H9 (cell line): ENCODE measurements at regions not wholly inside any gene's neighbourhood (a gene's known extent, or its start where the extent isn't known, plus 50 kb on each side); places are given as distances from the start of the nearest gene placed in this dataset.

ENCODE experiments used
- DNase-seq: peaks from one replicate; pipeline ENCODE4 v3.0.0-alpha.2; 2017
- H2AFZ ChIP-seq: one replicate; pipeline ENCODE4 v1.6.1; 2013; ENCODE audit warnings: mild to moderate bottlenecking, low read length, control low read depth, moderate library complexity
- H2AK5ac ChIP-seq: 2 replicates; pipeline ENCODE4 v1.6.1; 2013; ENCODE audit warnings: low read length, control low read depth, mixed read lengths; ENCODE audit not compliant: insufficient read length
- H2BK120ac ChIP-seq: one replicate; pipeline ENCODE4 v1.6.1; 2013; ENCODE audit warnings: low read depth, mild to moderate bottlenecking, low read length, control low read depth, inconsistent platforms; ENCODE audit not compliant: poor library complexity, severe bottlenecking
- H2BK12ac ChIP-seq: 2 replicates; pipeline ENCODE4 v1.6.1; 2013; ENCODE audit warnings: low read length, control low read depth, mixed read lengths, low read depth; ENCODE audit not compliant: insufficient read length
- H2BK15ac ChIP-seq: 2 replicates; pipeline ENCODE4 v1.6.1; 2013; ENCODE audit warnings: low read depth, low read length, control low read depth
- H2BK20ac ChIP-seq: one replicate; pipeline ENCODE4 v1.6.1; 2013; ENCODE audit warnings: low read depth, mild to moderate bottlenecking, low read length, control low read depth, inconsistent platforms; ENCODE audit not compliant: poor library complexity, severe bottlenecking
- H2BK5ac ChIP-seq: 2 replicates; pipeline ENCODE4 v1.6.1; 2013; ENCODE audit warnings: low read length, control low read depth, mixed read lengths; ENCODE audit not compliant: insufficient read length
- H3K14ac ChIP-seq: 2 replicates; pipeline ENCODE4 v1.6.1; 2013; ENCODE audit warnings: low read length, control low read depth; ENCODE audit not compliant: insufficient read depth
- H3K18ac ChIP-seq: 2 replicates; pipeline ENCODE4 v1.6.1; 2013; ENCODE audit warnings: low read depth, mild to moderate bottlenecking, mixed read lengths, low read length, control low read depth; ENCODE audit not compliant: insufficient read length
- H3K23ac ChIP-seq: 2 replicates; pipeline ENCODE4 v1.6.1; 2013; ENCODE audit warnings: low read length, control low read depth, mixed read lengths, low read depth; ENCODE audit not compliant: insufficient read length
- H3K23me2 ChIP-seq: 2 replicates; pipeline ENCODE4 v1.6.1; 2013; ENCODE audit warnings: low read depth, mild to moderate bottlenecking, mixed read lengths, low read length, control low read depth; ENCODE audit not compliant: insufficient read length, poor library complexity, severe bottlenecking
- H3K27ac ChIP-seq: 2 replicates; pipeline ENCODE4 v1.5.1; 2013; ENCODE audit warnings: low read length, control low read depth, mixed read lengths, low read depth; ENCODE audit not compliant: insufficient read length
- H3K27me3 ChIP-seq: 2 replicates; pipeline ENCODE4 v1.6.1; 2013; ENCODE audit warnings: low read length, control low read depth, inconsistent platforms; ENCODE audit not compliant: insufficient read depth
- H3K4ac ChIP-seq: 2 replicates; pipeline ENCODE4 v1.6.1; 2013; ENCODE audit warnings: low read depth, mild to moderate bottlenecking, control low read depth, inconsistent platforms, low read length, moderate library complexity
- H3K4me1 ChIP-seq: 2 replicates; pipeline ENCODE4 v1.6.1; 2013; ENCODE audit warnings: low read length, control low read depth, inconsistent platforms; ENCODE audit not compliant: insufficient read depth
- H3K4me2 ChIP-seq: 2 replicates; pipeline ENCODE4 v1.6.1; 2013; ENCODE audit warnings: low read length, control low read depth, mixed read lengths; ENCODE audit not compliant: insufficient read length, insufficient read depth
- H3K56ac ChIP-seq: 2 replicates; pipeline ENCODE4 v1.6.1; 2013; ENCODE audit warnings: low read depth, mild to moderate bottlenecking, mixed read lengths, low read length, control low read depth; ENCODE audit not compliant: insufficient read length
- H3K79me1 ChIP-seq: 2 replicates; pipeline ENCODE4 v1.6.1; 2013; ENCODE audit warnings: low read depth, mild to moderate bottlenecking, moderate library complexity, low read length, control low read depth, inconsistent platforms; ENCODE audit not compliant: insufficient read depth, poor library complexity, severe bottlenecking
- H3K79me2 ChIP-seq: 2 replicates; pipeline ENCODE4 v1.6.1; 2013; ENCODE audit warnings: low read length, control low read depth, inconsistent platforms; ENCODE audit not compliant: insufficient read depth
- H3K9ac ChIP-seq: 2 replicates; pipeline ENCODE4 v1.6.1; 2013; ENCODE audit warnings: low read length, control low read depth, mixed read lengths; ENCODE audit not compliant: insufficient read length; ENCODE audit errors: extremely low read depth
- H3K9me3 ChIP-seq: one replicate; pipeline ENCODE4 v1.6.1; 2013; ENCODE audit warnings: low read depth, low read length, inconsistent platforms; ENCODE audit not compliant: control insufficient read depth
- H3T11ph ChIP-seq: one replicate; pipeline ENCODE4 v1.6.1; 2013; ENCODE audit warnings: mild to moderate bottlenecking, low read length, control low read depth, inconsistent platforms
- H4K20me1 ChIP-seq: one replicate; pipeline ENCODE4 v1.6.1; 2013; ENCODE audit not compliant: control insufficient read depth, insufficient read length, insufficient read depth
- H4K5ac ChIP-seq: 2 replicates; pipeline ENCODE4 v1.6.1; 2013; ENCODE audit warnings: low read depth, mild to moderate bottlenecking, mixed read lengths, low read length, control low read depth; ENCODE audit not compliant: insufficient read length
- H4K8ac ChIP-seq: replicated peaks from 2 replicates; pipeline ENCODE4 v1.6.1; 2013; ENCODE audit warnings: low read length, control low read depth, mixed read lengths, low read depth; ENCODE audit not compliant: insufficient read length
- H4K91ac ChIP-seq: 2 replicates; pipeline ENCODE4 v1.6.1; 2013; ENCODE audit warnings: low read depth, mild to moderate bottlenecking, moderate library complexity, mixed read lengths, low read length, control low read depth; ENCODE audit not compliant: insufficient read length
- H3K27ac Mint-ChIP-seq, 3 experiments: 2 replicates in 2 of 3; 3 replicates in 1 of 3; pipeline ENCODE4 v1.8.0; 2020 to 2021; ENCODE audit warnings: mixed read lengths in 3 of 3, mild to moderate bottlenecking in 1 of 3, moderate library complexity in 1 of 3
- H3K27me3 Mint-ChIP-seq: 2 replicates; pipeline ENCODE4 v1.8.0; 2021; ENCODE audit warnings: low read depth, mild to moderate bottlenecking, moderate library complexity, mixed read lengths
- H3K36me3 Mint-ChIP-seq, 3 experiments: 2 replicates in 2 of 3; 3 replicates in 1 of 3; pipeline ENCODE4 v1.8.0; 2020 to 2021; ENCODE audit warnings: low read depth in 3 of 3, mixed read lengths in 3 of 3; ENCODE audit not compliant: insufficient read depth in 1 of 3
- H3K4me1 Mint-ChIP-seq, 2 experiments: 2 replicates each; pipeline ENCODE4 v1.8.0; 2020; ENCODE audit warnings: mixed read lengths in 2 of 2
- H3K4me3 Mint-ChIP-seq, 2 experiments: 2 replicates in 1 of 2; 3 replicates in 1 of 2; pipeline ENCODE4 v1.8.0; 2020 to 2021; ENCODE audit warnings: mild to moderate bottlenecking in 2 of 2, mixed read lengths in 2 of 2, moderate library complexity in 1 of 2
- H3K9me3 Mint-ChIP-seq, 2 experiments: 2 replicates in 1 of 2; 3 replicates in 1 of 2; pipeline ENCODE4 v1.8.0; 2020; ENCODE audit warnings: mild to moderate bottlenecking in 2 of 2, mixed read lengths in 2 of 2, moderate library complexity in 1 of 2
- WGBS: extraction: QIAGEN DNeasy Blood & Tissue Kit; methylation state at CpG from one replicate; pipeline ENCODE4 v1.1.7; 2013; ENCODE audit warnings: missing lambda C conversion rate, low lambda C conversion rate, mixed read lengths; ENCODE audit not compliant: insufficient read length; ENCODE audit errors: extremely low coverage; 5-methylcytosine and 5-hydroxymethylcytosine counted together
- TF ChIP-seq, protein P1 (sequence below): fragments of 200-600 bp; sonication (generic); conservative IDR thresholded peaks from 3 replicates; pipeline ENCODE4 v1.8.0; 2021; ENCODE audit warnings: antibody characterized with exemption, mild to moderate bottlenecking

DNA sequence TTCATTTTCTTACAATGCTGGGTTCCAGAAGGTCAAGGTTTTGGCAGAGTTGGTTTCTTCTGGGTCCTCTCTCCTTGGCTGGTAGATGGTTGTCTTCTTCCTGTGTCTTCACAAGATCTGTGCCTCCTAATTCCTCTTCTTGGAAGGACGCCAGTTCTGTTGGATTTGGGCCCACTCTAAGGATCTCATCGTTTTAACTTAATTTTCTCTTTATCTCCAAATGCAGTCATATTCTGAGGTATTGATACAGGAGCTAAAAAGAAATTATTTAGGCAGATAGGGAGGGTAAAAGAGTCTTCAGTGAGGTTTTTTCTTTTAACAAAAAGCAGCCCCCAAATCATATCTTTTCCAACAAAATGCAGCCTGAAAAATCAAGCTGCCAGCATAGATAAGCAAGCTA, 998.4 kb downstream of the SOCS6 start:
- Histone ChIP-seq H3K4ac (no peak overlapping the region), H2BK5ac (no peak overlapping the region), H3T11ph (no peak overlapping the region), H2AK5ac (no peak overlapping the region), H4K91ac (no peak overlapping the region), H3K4me2 (no peak overlapping the region), H2AFZ (no peak overlapping the region), H3K27me3 (no peaks in the 10 kb centered on the region), H3K18ac (no peak overlapping the region), H4K8ac (no peak overlapping the region), H3K23ac (no peak overlapping the region), H4K20me1 (no peaks in the 10 kb centered on the region), H3K23me2 (no peaks in the 10 kb centered on the region), H3K9ac (no peak overlapping the region), H2BK15ac (no peak overlapping the region), H2BK12ac (no peak overlapping the region), H2BK120ac (no peak overlapping the region), H2BK20ac (no peak overlapping the region), H3K9me3 (no peaks in the 10 kb centered on the region), H4K5ac (no peak overlapping the region), H3K27ac (no peak overlapping the region), H3K14ac (no peak overlapping the region), H3K56ac (no peak overlapping the region), H3K79me1 (no peaks in the 10 kb centered on the region), H3K79me2 (no peaks in the 10 kb centered on the region), H3K4me1 (peaks cover 2% of the 10 kb centered on the region; the same call in 1 of the 2 replicates)
- no CpG with 5 or more reads among the region's 2 CpGs for WGBS
- H3K36me3 Mint-ChIP-seq = peaks cover 0 to 13% (median 4%) of the 10 kb centered on the region in 3 experiments; a peak in 4 of 7 replicates
- peak overlapping the region in 1 of 3 experiments; percentile 53; a peak in 1 of 7 replicates for H3K27ac Mint-ChIP-seq
- no peak overlapping the region for H3K4me3 Mint-ChIP-seq
- H3K4me1 Mint-ChIP-seq = peaks cover 21 to 23% of the 10 kb centered on the region in 2 experiments
- TF ChIP-seq, protein P1, sequence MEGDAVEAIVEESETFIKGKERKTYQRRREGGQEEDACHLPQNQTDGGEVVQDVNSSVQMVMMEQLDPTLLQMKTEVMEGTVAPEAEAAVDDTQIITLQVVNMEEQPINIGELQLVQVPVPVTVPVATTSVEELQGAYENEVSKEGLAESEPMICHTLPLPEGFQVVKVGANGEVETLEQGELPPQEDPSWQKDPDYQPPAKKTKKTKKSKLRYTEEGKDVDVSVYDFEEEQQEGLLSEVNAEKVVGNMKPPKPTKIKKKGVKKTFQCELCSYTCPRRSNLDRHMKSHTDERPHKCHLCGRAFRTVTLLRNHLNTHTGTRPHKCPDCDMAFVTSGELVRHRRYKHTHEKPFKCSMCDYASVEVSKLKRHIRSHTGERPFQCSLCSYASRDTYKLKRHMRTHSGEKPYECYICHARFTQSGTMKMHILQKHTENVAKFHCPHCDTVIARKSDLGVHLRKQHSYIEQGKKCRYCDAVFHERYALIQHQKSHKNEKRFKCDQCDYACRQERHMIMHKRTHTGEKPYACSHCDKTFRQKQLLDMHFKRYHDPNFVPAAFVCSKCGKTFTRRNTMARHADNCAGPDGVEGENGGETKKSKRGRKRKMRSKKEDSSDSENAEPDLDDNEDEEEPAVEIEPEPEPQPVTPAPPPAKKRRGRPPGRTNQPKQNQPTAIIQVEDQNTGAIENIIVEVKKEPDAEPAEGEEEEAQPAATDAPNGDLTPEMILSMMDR = no peak
- H3K9me3 Mint-ChIP-seq = peaks cover 2 to 8% of the 10 kb centered on the region in 2 experiments; a peak in 2 of 5 replicates
- H3K27me3 Mint-ChIP-seq = peaks cover 4% of the 10 kb centered on the region
- DNase-seq = no peak
